ENCODE measurements at regions not wholly inside any gene's neighbourhood (a gene's known extent, or its start where the extent isn't known, plus 50 kb on each side); places are given as distances from the start of the nearest gene placed in this dataset.

GRCh38 chr3:115287198-115287597 is 140.1 kb upstream of the ZBTB20 start:
- H3K27ac Mint-ChIP-seq (ENCODE audit: unreplicated experiment) = no peak overlapping the region
- ChIA-PET POLR2A (no interaction called here), CTCF (no interaction called here)
- H3K36me3 Mint-ChIP-seq (ENCODE audit: insufficient read depth, unreplicated experiment) = no peaks in the 10 kb centered on the region
- no peak for DNase-seq
- Histone ChIP-seq H3K27me3 (replicated peaks; ENCODE audit: control insufficient read depth, insufficient read depth, low read length) (no peaks in the 10 kb centered on the region), H3K4me3 (ENCODE audit: low read depth, low read length) (no peak overlapping the region), H3K36me3 (ENCODE audit: control insufficient read depth, insufficient read depth, low read length) (no peaks in the 10 kb centered on the region), H3K9me3 (no peaks in the 10 kb centered on the region), H3K4me1 (no peaks in the 10 kb centered on the region)
- H3K4me3 Mint-ChIP-seq (ENCODE audit: unreplicated experiment) = no peak overlapping the region
- peaks cover 4% of the 10 kb centered on the region for H3K27me3 Mint-ChIP-seq (ENCODE audit: insufficient read depth, unreplicated experiment)
- BruUV-seq (replicated peaks) = no TSS peak
- no peaks in the 10 kb centered on the region for H3K9me3 Mint-ChIP-seq (ENCODE audit: unreplicated experiment)
- no peaks in the 10 kb centered on the region for H3K4me1 Mint-ChIP-seq (ENCODE audit: low read depth, unreplicated experiment)
- TF ChIP-seq CTCF (IDR thresholded peaks at IDR 0.05; ENCODE audit: insufficient read depth in 1 of 2, low read depth in 1 of 2, low read length in 1 of 2, severe bottlenecking in 1 of 2, unreplicated experiment in 1 of 2) = no peak
- intact Hi-C loops (cut with micrococcal nuclease; ENCODE audit: unreplicated experiment) = no loop called here

GRCh38 chr3:115292131-115292530 is 145.0 kb upstream of the ZBTB20 start:
- no TSS peak for BruUV-seq (replicated peaks)
- H3K36me3 Mint-ChIP-seq (ENCODE audit: insufficient read depth, unreplicated experiment) = no peaks in the 10 kb centered on the region
- no peak overlapping the region for H3K4me3 Mint-ChIP-seq (ENCODE audit: unreplicated experiment)
- Histone ChIP-seq H3K4me3 (ENCODE audit: low read depth, low read length) (no peak overlapping the region), H3K9me3 (no peaks in the 10 kb centered on the region), H3K4me1 (no peaks in the 10 kb centered on the region), H3K36me3 (ENCODE audit: control insufficient read depth, insufficient read depth, low read length) (no peaks in the 10 kb centered on the region), H3K27me3 (replicated peaks; ENCODE audit: control insufficient read depth, insufficient read depth, low read length) (no peaks in the 10 kb centered on the region)
- CTCF ChIA-PET = no interaction called here
- no peak for DNase-seq
- intact Hi-C loops (cut with micrococcal nuclease; ENCODE audit: unreplicated experiment) = no loop called here
- peaks cover 7% of the 10 kb centered on the region for H3K27me3 Mint-ChIP-seq (ENCODE audit: insufficient read depth, unreplicated experiment)
- no peak overlapping the region for H3K27ac Mint-ChIP-seq (ENCODE audit: unreplicated experiment)
- H3K4me1 Mint-ChIP-seq (ENCODE audit: low read depth, unreplicated experiment) = no peaks in the 10 kb centered on the region
- no peaks in the 10 kb centered on the region for H3K9me3 Mint-ChIP-seq (ENCODE audit: unreplicated experiment)
- TF ChIP-seq CTCF (IDR thresholded peaks at IDR 0.05; ENCODE audit: insufficient read depth in 1 of 2, low read depth in 1 of 2, low read length in 1 of 2, severe bottlenecking in 1 of 2, unreplicated experiment in 1 of 2) = no peak
- POLR2A ChIA-PET = no interaction called here

- Histone ChIP-seq H3K9me3 (no peaks in the 10 kb centered on the region), H3K4me3 (ENCODE audit: low read depth, low read length) (no peak overlapping the region), H3K36me3 (ENCODE audit: control insufficient read depth, insufficient read depth, low read length) (no peaks in the 10 kb centered on the region), H3K27me3 (replicated peaks; ENCODE audit: control insufficient read depth, insufficient read depth, low read length) (no peaks in the 10 kb centered on the region), H3K4me1 (no peaks in the 10 kb centered on the region)
- BruUV-seq (replicated peaks) = no TSS peak
- Mint-ChIP-seq H3K4me1 (ENCODE audit: low read depth, unreplicated experiment) (no peaks in the 10 kb centered on the region), H3K4me3 (ENCODE audit: unreplicated experiment) (no peak overlapping the region), H3K9me3 (ENCODE audit: unreplicated experiment) (no peaks in the 10 kb centered on the region), H3K27me3 (ENCODE audit: insufficient read depth, unreplicated experiment) (peaks cover 7% of the 10 kb centered on the region), H3K36me3 (ENCODE audit: insufficient read depth, unreplicated experiment) (no peaks in the 10 kb centered on the region), H3K27ac (ENCODE audit: unreplicated experiment) (no peak overlapping the region)
- DNase-seq = no peak
- POLR2A ChIA-PET = no interaction called here
- CTCF ChIA-PET = no interaction called here
- intact Hi-C loops (cut with micrococcal nuclease; ENCODE audit: unreplicated experiment) = no loop called here
- TF ChIP-seq CTCF (IDR thresholded peaks at IDR 0.05; ENCODE audit: insufficient read depth in 1 of 2, low read depth in 1 of 2, low read length in 1 of 2, severe bottlenecking in 1 of 2, unreplicated experiment in 1 of 2) = no peak
Observed at GRCh38 chr3:115292677-115293165, 145.6 kb upstream of the ZBTB20 start.
